ENCODE measurements at regions not wholly inside any gene's neighbourhood (a gene's known extent, or its start where the extent isn't known, plus 50 kb on each side); places are given as distances from the start of the nearest gene placed in this dataset.
"Not testable (repeated sequence)": the region's sequence is repeated elsewhere in the genome, so short reads cannot be mapped to it uniquely, and the experiment has no call there.

- ATAC-seq (no peak), DNase-seq (peak in 1 of 3 donors; percentile 47)
- H3K27ac ChIP-seq, result no peak overlapping the region
- TF ChIP-seq POLR2A (IDR thresholded peaks at IDR 0.05), result no peak
- TF ChIP-seq, protein P1, sequence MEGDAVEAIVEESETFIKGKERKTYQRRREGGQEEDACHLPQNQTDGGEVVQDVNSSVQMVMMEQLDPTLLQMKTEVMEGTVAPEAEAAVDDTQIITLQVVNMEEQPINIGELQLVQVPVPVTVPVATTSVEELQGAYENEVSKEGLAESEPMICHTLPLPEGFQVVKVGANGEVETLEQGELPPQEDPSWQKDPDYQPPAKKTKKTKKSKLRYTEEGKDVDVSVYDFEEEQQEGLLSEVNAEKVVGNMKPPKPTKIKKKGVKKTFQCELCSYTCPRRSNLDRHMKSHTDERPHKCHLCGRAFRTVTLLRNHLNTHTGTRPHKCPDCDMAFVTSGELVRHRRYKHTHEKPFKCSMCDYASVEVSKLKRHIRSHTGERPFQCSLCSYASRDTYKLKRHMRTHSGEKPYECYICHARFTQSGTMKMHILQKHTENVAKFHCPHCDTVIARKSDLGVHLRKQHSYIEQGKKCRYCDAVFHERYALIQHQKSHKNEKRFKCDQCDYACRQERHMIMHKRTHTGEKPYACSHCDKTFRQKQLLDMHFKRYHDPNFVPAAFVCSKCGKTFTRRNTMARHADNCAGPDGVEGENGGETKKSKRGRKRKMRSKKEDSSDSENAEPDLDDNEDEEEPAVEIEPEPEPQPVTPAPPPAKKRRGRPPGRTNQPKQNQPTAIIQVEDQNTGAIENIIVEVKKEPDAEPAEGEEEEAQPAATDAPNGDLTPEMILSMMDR (IDR thresholded peaks at IDR 0.05), result no peak
- no peaks in the 10 kb centered on the region for H3K36me3 ChIP-seq
- H3K4me1 ChIP-seq, result peaks cover 0 to 3% (median 0%) of the 10 kb centered on the region in 4 donors
- no peak overlapping the region for H3K4me3 ChIP-seq
- WGBS (ENCODE audit: insufficient coverage, low coverage, low lambda C conversion rate, missing lambda C conversion rate), result 20% methylated on average over 1 of the region's 6 CpGs
- H3K27me3 ChIP-seq, result no peaks in the 10 kb centered on the region
- no peaks in the 10 kb centered on the region for H3K9me3 ChIP-seq
- intact Hi-C loops (cut with DNase I), result no loop called here
Observed at GRCh38 chr7:68868978-68869377, 729.3 kb upstream of the AUTS2 start.

GRCh38 chr7:68873616-68874015, 724.7 kb upstream of the AUTS2 start:
- Histone ChIP-seq H3K27ac (no peak overlapping the region), H3K36me3 (no peaks in the 10 kb centered on the region), H3K9me3 (no peaks in the 10 kb centered on the region), H3K4me1 (peaks cover 0 to 12% (median 0%) of the 10 kb centered on the region in 4 donors), H3K4me3 (no peak overlapping the region), H3K27me3 (no peaks in the 10 kb centered on the region)
- intact Hi-C loops (cut with DNase I), result no loop called here
- peak in 2 of 3 donors; percentile 20 to 47 for DNase-seq
- WGBS (ENCODE audit: insufficient coverage, low coverage, low lambda C conversion rate, missing lambda C conversion rate), result 33% methylated on average over 5 of the region's 5 CpGs
- peak; percentile 82 to 89 (median 86) for ATAC-seq
- no peak for TF ChIP-seq POLR2A (IDR thresholded peaks at IDR 0.05)

DNA sequence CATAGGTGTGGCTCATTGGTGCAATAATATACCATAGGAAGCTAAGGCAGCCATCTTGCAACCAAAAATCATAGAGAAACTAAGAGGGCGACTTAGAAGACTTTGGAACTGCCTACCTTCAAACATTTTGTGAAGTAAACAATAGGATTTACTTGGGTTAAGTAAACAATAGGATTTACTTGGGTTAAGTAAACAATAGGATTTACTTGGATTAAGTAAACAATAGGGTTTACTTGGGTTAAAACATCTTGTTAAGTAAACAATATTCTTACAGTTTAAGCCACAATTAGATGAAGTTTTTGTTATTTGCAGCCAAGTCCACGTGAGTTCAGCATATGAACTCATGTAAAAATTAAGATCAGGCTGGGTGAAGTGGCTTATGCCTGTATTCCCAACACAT, 722.4 kb upstream of the AUTS2 start:
- WGBS (ENCODE audit: insufficient coverage, low coverage, low lambda C conversion rate, missing lambda C conversion rate), result 18% methylated on average over 2 of the region's 2 CpGs
- Histone ChIP-seq H3K9me3 (no peaks in the 10 kb centered on the region), H3K4me3 (no peak overlapping the region), H3K27me3 (no peaks in the 10 kb centered on the region), H3K36me3 (no peaks in the 10 kb centered on the region), H3K27ac (no peak overlapping the region), H3K4me1 (peaks cover 0 to 12% (median 0%) of the 10 kb centered on the region in 4 donors)
- ATAC-seq (no peak), DNase-seq (no peak)
- intact Hi-C loops (cut with DNase I), result no loop called here
- no peak for TF ChIP-seq POLR2A (IDR thresholded peaks at IDR 0.05)
- TF ChIP-seq, protein P1 (IDR thresholded peaks at IDR 0.05), result no peak

- ATAC-seq; H3K4me1 ChIP-seq; intact Hi-C loops (cut with DNase I); DNase-seq; H3K36me3 ChIP-seq; H3K27me3 ChIP-seq; H3K9me3 ChIP-seq; H3K27ac ChIP-seq; H3K4me3 ChIP-seq: not testable (repeated sequence)
- 82% methylated on average over 1 of the region's 1 CpG for WGBS (ENCODE audit: insufficient coverage, low coverage, low lambda C conversion rate, missing lambda C conversion rate)
Observed at GRCh38 chr7:68887116-68887515, 711.2 kb upstream of the AUTS2 start.

DNA sequence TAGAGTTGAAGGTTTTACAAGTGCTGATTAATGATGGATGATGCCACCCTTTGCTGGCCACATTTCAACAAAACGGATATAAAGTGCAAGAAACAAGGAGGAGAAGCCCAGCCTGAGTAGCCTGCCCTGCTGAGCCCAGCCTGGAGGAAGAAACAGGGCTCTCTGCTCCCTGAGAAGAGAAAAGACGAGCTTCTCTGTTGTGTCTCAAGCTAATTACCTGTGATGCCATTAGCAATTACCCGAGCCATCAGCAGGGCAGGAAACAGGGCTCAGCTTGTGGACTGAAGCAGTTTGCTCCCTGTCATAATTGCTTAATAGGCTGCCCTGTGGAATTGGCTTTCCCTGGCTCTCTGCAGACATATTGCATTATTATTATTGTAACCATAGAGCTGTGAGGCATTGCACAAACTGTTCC, 709.3 kb upstream of the AUTS2 start:
- TF ChIP-seq POLR2A (IDR thresholded peaks at IDR 0.05), result no peak
- TF ChIP-seq, protein P1 (IDR thresholded peaks at IDR 0.05), result no peak
- H3K4me3 ChIP-seq, result no peak overlapping the region
- no peak overlapping the region for H3K27ac ChIP-seq
- no peaks in the 10 kb centered on the region for H3K27me3 ChIP-seq
- no peaks in the 10 kb centered on the region for H3K9me3 ChIP-seq
- H3K36me3 ChIP-seq, result no peaks in the 10 kb centered on the region
- ATAC-seq, result no peak
- WGBS (ENCODE audit: insufficient coverage, low coverage, low lambda C conversion rate, missing lambda C conversion rate), result 9% methylated on average over 2 of the region's 3 CpGs
- intact Hi-C loops (cut with DNase I), result no loop called here
- no peak for DNase-seq
- H3K4me1 ChIP-seq, result no peaks in the 10 kb centered on the region

DNA sequence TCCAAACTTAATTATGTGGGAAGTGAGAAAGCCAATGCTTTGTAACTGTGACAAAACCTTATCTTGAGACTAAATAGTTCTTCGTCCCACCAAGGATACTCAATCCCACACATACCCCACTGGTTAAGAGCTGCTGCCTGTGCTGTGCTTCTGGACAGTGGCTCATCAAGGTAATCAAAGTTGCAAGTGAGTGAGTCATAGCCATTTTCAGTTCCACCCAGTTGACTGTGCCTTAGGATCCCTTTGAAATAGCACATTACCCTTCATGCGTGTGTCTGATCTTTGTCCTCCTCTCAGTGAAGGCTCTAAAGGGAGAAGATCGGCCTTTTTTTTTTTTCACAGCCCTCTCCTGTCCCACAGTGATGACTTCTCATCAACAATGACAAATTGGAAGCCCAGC, 706.0 kb upstream of the AUTS2 start:
- ATAC-seq (no peak), DNase-seq (no peak)
- TF ChIP-seq, protein P1 (IDR thresholded peaks at IDR 0.05), result no peak
- no peak for TF ChIP-seq POLR2A (IDR thresholded peaks at IDR 0.05)
- H3K27me3 ChIP-seq, result no peaks in the 10 kb centered on the region
- intact Hi-C loops (cut with DNase I), result no loop called here
- WGBS (ENCODE audit: insufficient coverage, low coverage, low lambda C conversion rate, missing lambda C conversion rate), result 74% methylated on average over 3 of the region's 3 CpGs
- H3K9me3 ChIP-seq, result no peaks in the 10 kb centered on the region
- H3K27ac ChIP-seq, result no peak overlapping the region
- H3K4me3 ChIP-seq, result no peak overlapping the region
- no peaks in the 10 kb centered on the region for H3K36me3 ChIP-seq
- no peaks in the 10 kb centered on the region for H3K4me1 ChIP-seq
